GM19328 (cell line): ENCODE measurements at regions not wholly inside any gene's neighbourhood (a gene's known extent, or its start where the extent isn't known, plus 50 kb on each side); places are given as distances from the start of the nearest gene placed in this dataset.
"Not testable (repeated sequence)": the region's sequence is repeated elsewhere in the genome, so short reads cannot be mapped to it uniquely, and the experiment has no call there.

Source experiments
- ATAC-seq: cut with Tn5 transposase; IDR thresholded peaks from one replicate; pipeline ENCODE4 v1.9.1; 2021; ENCODE audit warnings: mild to moderate bottlenecking, moderate library complexity; ENCODE audit not compliant: unreplicated experiment

DNA sequence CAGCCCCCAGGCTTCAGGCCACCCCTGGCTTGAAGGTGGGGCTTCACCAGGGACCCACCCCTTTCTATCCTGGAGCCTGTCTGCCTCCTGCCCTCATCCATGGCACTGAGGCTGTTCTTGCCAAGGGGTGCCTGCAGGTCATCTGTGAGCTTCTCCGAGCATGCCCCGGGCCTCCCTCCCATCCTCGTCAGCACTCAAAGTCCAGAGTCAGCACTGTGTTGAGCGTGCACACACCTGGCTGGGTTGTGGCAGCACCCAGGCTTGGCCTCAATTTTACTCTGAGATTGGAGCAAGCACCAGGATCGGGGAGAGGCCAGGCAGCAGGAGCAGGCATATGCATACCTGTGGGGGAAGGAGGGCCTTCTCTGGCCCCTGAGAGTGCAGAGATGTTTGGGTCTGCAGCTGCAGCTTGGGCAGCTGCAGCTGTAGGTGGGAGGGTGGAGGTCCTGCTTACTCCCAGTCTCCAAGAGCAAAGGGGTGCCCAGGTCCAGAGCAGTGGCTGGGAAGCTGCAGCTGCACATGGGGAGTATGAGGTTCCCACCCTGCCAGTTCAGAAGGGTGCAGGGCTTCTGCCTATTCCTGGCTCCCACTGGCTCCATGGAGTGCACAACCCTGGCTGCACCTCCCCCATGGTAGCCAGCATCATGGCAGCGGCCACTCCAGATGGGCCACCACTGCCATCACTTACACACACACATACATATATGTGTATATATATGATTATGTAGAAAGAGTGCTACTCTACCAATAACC is 488.7 kb downstream of the JRKL start:
- no peak for ATAC-seq

DNA sequence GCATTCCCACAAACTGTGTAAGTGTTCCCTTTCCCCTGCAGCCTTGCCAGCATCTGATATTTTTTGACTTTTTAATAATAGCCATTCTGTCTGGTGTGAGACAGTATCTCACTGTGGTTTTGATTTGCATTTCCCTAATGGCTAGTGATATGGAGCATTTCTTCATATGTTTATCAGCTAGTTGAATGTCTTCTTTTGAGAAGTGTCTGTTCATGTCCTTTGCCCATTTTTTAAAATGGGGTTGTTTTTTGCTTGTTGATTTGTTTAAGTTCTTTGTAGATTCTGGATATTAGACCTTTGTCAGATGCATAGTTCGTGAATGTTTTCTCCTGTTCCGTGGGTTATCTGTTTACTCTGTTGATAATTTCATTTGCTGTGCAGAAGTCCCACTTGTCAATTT is 492.8 kb downstream of the JRKL start:
- not testable (repeated sequence) for ATAC-seq

DNA sequence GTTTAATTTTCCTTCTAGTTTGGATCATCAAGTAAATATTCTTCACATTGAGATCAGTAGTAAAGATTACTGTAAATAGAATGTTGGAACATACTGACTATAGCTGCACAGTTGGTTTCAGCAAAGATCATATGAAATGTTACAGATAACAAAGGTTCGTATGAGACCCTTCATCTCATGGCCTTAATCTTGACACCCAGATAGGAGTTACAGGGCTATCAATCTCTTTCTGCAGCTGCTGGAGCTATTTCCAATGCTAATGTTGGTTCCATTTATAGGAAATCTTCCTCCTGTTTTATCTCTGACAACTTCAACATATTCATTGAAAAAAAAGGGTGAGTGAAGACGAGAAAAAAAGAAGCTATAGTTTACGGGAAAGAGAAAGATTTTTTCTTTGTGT is 495.6 kb downstream of the JRKL start:
- no peak for ATAC-seq

DNA sequence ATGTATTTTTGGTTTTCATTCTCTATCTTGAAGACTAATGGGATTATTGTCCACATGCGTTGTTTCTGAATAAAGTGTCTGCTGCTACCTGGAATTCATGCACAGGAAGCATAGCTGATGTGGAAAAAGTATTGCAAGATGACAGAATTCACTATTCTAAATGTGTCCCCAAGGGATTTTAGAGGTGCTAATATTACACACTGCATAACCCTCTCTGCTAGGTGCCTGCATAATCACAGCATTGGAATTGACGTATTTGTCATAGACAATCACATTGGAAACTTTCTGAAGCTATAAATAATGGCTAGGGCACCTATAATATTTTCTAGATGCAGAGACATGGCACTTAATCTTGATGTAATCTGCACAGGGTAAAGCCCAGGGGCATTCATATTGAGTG is 496.1 kb downstream of the JRKL start:
- ATAC-seq: no peak

DNA sequence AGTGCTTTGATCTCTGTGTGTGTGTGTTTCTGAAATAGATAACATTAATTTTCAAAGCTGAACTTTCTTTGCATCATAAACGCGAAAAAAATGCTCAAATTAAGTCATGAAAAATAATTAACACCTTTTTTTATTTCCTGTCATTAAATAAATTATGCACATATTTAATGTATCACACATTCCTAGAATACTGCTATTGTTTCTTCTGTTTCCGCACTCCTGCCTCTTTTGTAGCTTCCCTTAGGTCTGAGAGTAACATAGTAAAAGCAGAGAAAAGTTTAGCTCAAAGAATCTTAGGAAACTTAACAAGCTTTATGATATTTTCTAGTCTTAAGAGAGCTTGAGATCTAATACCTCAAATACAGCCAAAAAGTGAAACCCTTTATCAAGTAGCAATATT is 504.2 kb downstream of the JRKL start:
- ATAC-seq: no peak

DNA sequence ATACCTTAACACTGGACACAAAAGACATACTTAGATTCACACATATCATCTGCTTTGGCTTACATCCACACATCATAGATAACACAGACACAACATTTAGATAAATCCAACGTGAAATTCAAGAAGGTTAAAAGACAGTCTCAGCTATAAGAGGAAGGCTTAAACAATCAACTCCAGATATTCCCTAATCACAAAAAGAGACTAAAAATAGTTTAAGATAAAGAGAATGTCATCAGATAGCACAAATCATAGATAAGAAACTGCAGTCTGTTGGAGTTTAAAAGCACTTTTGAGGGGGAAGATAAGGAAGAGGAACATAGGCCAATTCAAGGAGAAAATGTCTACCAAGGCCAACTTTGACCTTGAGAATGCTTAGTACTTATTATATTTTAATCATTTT is 504.8 kb downstream of the JRKL start:
- no peak for ATAC-seq

DNA sequence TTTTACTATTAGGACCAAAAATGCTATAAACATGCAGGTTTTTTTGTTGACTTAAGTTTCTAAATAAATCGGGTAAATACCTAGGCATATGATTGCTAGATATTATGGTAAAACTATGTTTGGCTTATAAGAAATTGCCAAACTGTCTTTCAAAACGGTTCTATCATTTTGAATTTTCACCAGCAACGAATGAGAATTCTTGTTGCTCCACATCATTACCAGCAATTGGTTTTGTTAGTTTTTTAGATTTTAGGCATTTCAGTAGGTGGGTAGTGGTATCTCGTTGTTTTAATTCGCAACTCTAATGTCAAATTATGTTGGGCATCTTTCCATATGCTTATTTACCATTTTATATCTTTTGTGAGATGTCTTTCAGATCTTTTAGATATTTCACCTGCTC is 510.2 kb downstream of the JRKL start:
- ATAC-seq: no peak

DNA sequence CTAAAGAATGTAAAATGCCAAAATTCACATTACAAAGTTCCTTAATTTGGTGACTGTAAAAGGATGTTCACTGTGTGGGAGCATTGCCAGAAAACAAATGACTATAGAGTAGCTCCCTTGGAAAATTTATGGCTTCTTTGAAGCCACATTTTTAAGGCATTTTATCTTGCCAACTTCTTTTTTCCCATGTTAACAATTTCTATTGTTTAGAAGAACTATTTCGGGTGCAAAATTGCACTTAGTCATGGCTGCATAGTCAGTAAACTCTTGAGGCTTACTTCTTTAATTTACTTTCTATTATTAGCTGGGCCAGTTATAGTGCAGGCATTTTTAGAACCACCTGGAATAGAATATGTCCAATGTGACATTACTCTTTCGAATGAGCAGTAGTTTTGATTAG is 515.3 kb downstream of the JRKL start:
- no peak for ATAC-seq

DNA sequence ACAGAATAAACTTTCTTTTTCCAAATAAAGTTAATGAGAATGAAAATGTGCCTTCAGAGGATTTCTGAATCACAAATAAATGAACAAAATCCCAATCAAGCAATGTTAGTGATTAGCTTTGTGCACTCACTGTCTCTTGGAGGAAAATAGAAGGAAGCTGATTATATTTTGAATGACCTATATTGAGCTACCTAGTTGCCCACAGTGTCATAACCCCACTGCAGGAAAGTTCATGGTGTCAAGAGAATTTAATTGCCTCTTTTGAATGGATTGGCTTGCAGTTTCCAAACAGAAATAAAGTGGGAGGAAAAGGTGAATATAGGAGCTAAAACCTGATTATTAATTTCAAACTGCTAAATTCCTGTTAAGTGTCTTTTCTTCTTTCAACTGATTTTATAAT is 515.9 kb downstream of the JRKL start:
- no peak for ATAC-seq

DNA sequence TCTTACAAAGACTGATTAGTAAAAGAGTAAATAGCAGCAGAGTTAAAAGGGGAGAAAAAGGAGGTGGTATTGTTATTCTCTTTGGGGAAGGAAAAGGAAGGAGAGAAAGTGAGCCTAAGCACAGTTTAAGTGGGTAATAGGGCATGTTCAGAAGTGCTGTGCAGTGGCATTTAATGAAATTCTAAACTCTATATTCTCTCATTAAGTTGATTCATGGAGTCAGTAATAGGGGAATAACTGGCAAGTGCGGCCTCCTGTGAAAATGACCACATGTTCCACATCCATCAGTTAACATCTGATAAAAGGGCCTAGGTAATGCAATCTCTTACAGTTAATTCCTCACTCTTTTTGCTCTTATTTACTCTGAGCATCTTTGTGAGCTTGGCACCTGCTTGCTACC is 516.7 kb downstream of the JRKL start:
- no peak for ATAC-seq

DNA sequence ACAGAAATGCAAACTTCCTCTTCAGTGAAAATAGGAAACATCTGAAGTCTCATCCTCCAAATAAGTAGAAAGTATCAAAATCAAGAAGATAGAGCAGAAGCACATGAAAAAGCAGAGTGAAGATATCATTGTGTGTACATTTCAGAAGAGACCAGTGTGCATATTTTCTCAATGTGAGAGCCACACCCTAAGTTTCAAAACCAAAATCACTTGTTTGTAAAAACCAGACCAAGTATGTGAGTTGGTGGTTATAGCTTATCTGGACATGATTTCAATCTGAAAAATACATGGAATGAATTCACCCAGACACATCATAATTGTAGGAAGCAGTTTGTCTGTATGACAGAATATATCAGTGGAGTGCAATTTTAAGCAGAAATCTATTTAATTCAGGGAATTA is 536.0 kb downstream of the JRKL start:
- no peak for ATAC-seq

DNA sequence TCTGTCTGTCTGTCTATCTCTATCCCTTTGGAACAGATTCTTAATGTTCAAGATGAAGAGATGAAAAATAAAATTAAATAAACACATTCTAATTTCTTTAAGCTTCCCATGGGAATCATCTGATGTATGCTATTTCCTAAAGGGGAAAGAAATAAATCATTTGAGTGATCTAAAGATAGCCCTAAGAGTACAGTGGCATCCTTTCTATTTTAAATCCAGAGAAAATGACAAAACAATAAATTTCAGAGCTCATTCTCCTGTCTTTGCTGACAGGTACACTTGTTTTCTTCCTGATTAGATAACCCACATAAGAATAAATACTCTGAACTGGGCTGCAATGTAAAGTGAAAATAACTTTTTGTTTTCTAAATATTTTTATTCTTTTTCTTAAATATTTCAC is 550.4 kb downstream of the JRKL start:
- ATAC-seq: no peak

DNA sequence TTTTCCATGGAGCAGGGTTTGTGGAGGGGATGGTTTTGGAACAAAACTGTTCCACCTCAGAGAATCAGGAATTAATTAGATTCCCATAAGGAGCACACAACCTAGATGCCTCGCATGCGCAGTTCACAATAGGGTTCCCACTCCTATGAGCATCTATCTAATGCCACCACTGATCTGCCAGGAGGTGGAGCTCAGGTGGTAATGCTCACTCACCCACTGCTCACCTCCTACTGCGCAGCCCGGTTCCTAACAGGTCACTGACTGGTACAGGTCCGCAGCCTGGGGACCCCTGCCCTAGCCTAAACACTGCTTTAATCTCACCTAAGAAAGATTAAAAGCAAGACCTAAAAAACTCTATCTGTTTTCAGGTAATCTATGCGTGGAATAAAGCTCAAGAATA is 553.0 kb downstream of the JRKL start:
- no peak for ATAC-seq

DNA sequence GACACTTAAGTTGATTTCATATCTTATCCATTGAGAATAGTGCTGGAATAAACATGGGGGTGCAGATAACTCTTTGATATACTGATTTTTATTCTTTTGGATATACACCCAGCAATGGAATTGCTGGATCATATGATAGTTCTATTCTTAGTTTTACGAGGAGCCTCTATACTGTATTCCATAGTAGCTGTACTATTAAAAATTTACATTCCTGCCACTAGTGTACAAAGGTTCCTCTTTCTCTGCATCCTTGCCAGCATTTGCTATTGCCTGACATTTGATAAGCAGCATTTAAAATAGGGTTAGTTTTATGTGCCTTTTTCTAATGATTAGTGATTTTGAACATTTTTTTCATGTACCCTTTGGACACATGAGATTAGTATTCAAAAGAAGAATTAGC is 554.2 kb downstream of the JRKL start:
- no peak for ATAC-seq

DNA sequence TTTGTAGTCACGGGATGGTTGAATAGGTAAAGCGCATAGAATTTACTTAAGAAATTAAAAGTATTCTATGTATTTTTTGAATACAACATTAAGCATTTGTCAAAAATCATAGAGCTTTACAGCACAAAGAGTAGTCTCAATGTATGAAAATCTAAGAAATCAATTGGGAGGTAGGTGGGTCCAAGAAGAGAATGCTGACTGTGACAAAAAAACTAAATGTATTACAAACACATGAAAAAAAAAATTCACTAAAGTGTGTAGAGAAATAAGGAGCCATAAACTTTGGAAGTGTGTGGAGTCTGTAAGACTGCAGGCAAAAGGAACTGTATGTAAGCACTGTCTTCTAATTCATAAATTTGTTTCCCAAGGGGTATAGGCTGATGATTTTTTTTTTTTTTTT is 558.3 kb downstream of the JRKL start:
- ATAC-seq: no peak

DNA sequence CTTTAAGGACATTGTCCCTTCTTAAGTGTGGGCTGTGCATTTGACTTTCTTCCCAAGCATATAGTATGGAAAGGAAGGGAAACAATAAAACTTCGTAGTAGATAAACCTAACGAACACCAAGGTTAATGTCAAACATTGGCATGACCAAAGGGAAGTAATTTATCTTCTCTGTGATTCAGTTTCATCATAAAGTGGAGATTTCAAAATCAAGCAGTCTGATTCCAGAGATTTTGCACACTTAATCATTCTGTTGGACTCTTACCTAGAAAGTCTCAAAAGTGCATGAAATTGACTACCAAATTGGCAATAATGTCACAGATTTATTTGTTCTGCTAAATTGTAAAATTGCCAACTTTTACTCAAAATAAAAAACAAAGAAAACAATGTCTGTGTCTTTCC is 559.7 kb downstream of the JRKL start:
- ATAC-seq: no peak

DNA sequence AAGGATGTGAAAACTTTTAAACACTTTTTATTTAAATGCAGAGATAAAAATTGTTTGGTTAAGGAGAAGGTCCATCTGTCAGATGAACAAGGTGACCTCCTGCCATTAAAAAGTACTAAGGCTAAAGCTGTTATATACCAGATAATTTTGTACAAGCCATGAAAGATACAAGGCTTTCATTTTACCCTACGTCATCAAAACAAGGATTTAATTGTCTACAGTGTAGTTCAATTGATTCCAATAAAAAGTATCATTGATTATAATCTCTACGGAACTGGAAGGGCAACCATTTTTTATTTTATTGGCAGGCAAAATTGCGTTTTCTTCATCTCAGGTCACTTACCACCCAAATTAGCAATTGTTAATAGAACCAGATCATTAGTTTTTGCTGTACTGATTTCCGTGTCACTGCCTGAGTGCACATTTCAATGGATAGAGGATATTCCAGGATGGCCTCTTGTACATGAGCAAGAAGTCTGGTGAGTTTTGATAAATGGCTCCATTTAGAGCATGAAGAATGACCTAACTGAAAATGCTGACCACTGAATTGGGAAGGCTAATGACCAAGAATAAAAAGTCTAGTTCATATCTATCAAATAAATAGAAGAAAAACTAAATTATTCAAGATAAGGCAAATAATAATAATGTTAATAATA is 564.9 kb downstream of the JRKL start:
- ATAC-seq: no peak

DNA sequence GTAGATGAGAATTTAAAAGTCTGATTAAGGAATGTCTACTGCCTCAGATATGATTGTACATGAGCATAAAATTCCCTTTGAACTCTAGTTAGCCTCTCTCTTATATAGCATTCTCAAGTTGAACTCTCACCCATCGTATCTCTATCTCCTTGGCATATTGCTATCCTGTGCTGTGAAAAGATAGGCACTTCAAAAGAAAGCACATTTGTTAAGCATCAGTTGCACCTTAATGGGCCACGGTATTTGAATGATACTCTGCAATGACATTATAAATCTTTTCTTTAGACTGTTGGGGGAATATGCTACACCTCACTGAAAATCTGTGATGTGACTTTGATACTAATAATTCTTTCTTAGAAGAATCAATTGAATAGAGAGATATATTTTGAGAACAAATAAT is 570.7 kb downstream of the JRKL start:
- ATAC-seq: no peak

DNA sequence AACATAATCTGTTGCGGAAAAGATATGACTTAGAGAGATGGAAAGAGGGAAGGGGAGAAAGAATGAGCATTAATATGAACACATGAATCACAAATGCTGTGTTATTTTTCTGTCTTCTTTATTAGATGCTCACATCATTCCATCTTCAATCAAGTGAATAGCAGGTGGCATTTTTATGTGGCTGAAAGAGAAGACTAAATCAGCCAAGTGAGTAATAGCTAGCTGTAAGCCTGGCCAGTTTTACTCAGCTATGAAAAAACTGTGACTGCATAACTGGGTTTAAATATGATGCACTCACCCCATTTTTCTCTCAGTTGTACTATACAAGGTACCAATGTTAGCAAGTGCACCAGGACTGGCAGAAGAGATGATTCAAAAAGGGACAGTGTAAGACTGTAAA is 571.1 kb downstream of the JRKL start:
- no peak for ATAC-seq

DNA sequence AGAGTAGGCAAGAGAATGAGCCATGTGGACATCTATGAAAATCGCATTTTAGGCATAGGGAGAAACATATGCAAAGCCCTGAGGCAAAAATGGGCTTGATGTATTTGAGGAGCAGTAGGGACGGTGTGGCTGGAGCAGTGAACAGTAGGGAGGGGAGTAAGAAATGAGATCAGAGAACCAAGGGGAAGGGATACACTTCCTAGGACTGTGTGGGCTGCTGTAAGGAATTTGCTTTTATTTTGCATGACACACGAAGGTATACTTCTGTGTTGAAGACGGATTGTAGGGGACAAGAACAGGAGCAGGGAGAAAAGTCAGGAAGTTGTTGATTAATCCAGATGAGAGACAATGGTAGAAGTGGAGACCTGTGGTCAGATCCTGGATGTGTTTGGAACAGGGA is 572.1 kb downstream of the JRKL start:
- no peak for ATAC-seq

DNA sequence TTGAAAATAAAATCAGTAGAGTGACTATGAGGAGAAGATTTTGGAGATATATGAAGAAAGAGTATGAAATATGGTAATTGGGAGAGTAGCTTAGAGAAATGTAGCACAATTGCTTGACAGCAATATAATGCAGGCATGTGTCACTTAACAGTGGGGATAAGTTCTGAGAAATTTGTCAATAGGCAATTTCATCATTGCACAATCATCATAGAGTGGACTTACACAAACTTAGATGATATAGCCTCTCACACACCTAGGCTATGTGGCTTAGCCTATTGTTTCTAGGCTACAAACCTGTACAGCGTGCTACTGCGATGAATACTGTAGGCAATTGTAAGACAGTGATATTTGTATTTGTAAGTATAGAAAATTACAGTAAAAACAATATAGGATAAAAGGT is 573.6 kb downstream of the JRKL start:
- ATAC-seq: no peak

DNA sequence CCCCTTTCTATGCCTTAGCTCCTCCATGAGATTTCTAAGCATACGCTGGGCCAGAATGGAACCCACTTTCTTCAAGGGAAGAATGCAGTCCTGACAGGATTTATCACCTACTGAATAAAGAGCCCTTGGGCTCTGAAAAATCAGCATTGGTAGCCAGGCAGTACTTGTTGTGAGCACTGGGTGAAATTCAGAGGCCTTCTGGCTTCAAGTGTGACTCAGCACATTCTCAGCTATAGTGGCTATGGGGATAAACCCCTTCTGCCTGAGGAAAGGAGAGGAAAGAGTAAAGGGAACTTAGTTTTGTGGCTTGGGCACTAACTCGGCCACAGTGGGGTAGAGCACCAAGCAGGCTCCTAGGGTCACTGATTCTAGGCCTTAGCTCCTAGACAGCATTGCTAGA is 574.8 kb downstream of the JRKL start:
- ATAC-seq: no peak

DNA sequence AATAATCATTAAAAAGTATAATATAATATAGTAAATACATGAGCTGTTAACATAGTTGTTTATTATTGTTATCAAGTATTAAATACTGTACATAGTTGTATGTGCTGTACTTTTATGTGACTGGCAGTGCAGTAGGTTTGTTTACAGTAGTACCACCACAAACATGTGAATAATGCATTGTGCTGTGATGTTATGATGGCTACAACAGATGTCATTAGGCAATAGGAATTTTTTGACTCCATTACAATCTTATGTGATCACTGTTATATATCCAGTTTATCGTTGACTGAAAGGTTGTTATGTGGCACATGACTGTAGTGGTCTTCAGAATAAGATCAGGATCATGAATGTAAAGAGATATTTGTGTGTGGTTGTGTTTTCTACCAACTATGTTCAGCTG is 577.8 kb downstream of the JRKL start:
- ATAC-seq: no peak
